Endothelial cell of umbilical vein (primary cell): ENCODE measurements at regions not wholly inside any gene's neighbourhood (a gene's known extent, or its start where the extent isn't known, plus 50 kb on each side); places are given as distances from the start of the nearest gene placed in this dataset.

Experiments used
- BruUV-seq: library from RNA; stranded (reverse); fragments of 400-500 nt; replicated peaks from 2 replicates; lab custom pipeline; 2021; lab: Mats Ljungman, UMichigan
- CTCF ChIA-PET: fragments of 300-600, 350-600 bp; sonication (Branson Sonifier 250); formaldehyde crosslinking; loops from one replicate; lab custom pipeline; 2021; ENCODE audit warnings: antibody characterized with exemption, inconsistent platforms; lab: Charles Lee
- POLR2A ChIA-PET: fragments of 300-600, 350-600 bp; sonication (Branson Sonifier 250); formaldehyde crosslinking; loops from one replicate; lab custom pipeline; 2021; ENCODE audit warnings: antibody characterized with exemption, inconsistent platforms; lab: Charles Lee
- DNase-seq: peaks from one replicate; pipeline ENCODE4 v3.0.0-alpha.2; 2011; ENCODE audit warnings: low read depth, low spot score
- FAIRE-seq: peaks from 2 replicates; lab custom pipeline; 2011; peaks lifted over from hg19 to GRCh38; lab: Jason Lieb, UNC
- H2AFZ ChIP-seq: 2 replicates; pipeline ENCODE4 v1.6.0; 2012; ENCODE audit warnings: low read depth, low read length, control low read depth, inconsistent platforms
- H3K27ac ChIP-seq: 2 replicates; pipeline ENCODE4 v1.5.1; 2011; ENCODE audit warnings: low read depth, mild to moderate bottlenecking, control low read depth, low read length, moderate library complexity; ENCODE audit not compliant: insufficient read depth
- H3K27me3 ChIP-seq, 2 experiments: 2 replicates each; pipeline versions ENCODE4 v1.6.0 to v1.6.1; 2011; ENCODE audit warnings: low read length in 2 of 2, mixed read lengths in 1 of 2; ENCODE audit not compliant: control insufficient read depth in 2 of 2, insufficient read depth in 2 of 2
- H3K36me3 ChIP-seq, 2 experiments: 2 replicates in 1 of 2; 3 replicates in 1 of 2; pipeline ENCODE4 v1.5.1; 2011; ENCODE audit warnings: low read length in 2 of 2, mild to moderate bottlenecking in 1 of 2, moderate library complexity in 1 of 2; ENCODE audit not compliant: control insufficient read depth in 2 of 2, insufficient read depth in 2 of 2; ENCODE audit errors: extremely low read depth in 1 of 2
- H3K4me1 ChIP-seq: 3 replicates; pipeline ENCODE4 v1.5.1; 2011; ENCODE audit warnings: mild to moderate bottlenecking, low read length; ENCODE audit not compliant: control insufficient read depth, insufficient read depth; ENCODE audit errors: extremely low read depth
- H3K4me2 ChIP-seq: 2 replicates; pipeline ENCODE4 v1.6.1; 2011; ENCODE audit warnings: low read length, control low read depth, mixed read lengths; ENCODE audit not compliant: insufficient read depth
- H3K4me3 ChIP-seq, 3 experiments: fragments of 200-600 bp in 1 of 3; sonication (generic), shearing (Covaris generic) in 1 of 3; replicated peaks in 1 of 3; 2 replicates each; pipeline ENCODE4 v1.5.1; 2011 to 2016; ENCODE audit warnings: control low read depth in 3 of 3, low read length in 3 of 3, mild to moderate bottlenecking in 2 of 3, inconsistent platforms in 1 of 3, low read depth in 1 of 3, moderate library complexity in 1 of 3; ENCODE audit not compliant: insufficient read depth in 1 of 3
- H3K79me2 ChIP-seq: 2 replicates; pipeline ENCODE4 v1.6.0; 2012; ENCODE audit warnings: low read length, inconsistent platforms; ENCODE audit not compliant: control insufficient read depth, insufficient read depth
- H3K9ac ChIP-seq: replicated peaks from 2 replicates; pipeline ENCODE3; 2011; ENCODE audit warnings: low read length, control low read depth; ENCODE audit not compliant: insufficient read depth; ENCODE audit errors: extremely low read depth
- H3K9me1 ChIP-seq: replicated peaks from 3 replicates; pipeline ENCODE4 v1.6.0; 2011; ENCODE audit warnings: mild to moderate bottlenecking, low read length; ENCODE audit not compliant: control insufficient read depth, insufficient read depth; ENCODE audit errors: extremely low read depth
- H3K9me3 ChIP-seq: replicated peaks from 2 replicates; pipeline ENCODE4 v1.5.1; 2012; ENCODE audit warnings: low read length, inconsistent platforms; ENCODE audit not compliant: control insufficient read depth, insufficient read depth
- H4K20me1 ChIP-seq: replicated peaks from 2 replicates; pipeline ENCODE3; 2011; ENCODE audit warnings: mild to moderate bottlenecking, low read length; ENCODE audit not compliant: control insufficient read depth, insufficient read depth; ENCODE audit errors: extremely low read depth
- EZH2 ChIP-seq: IDR thresholded peaks from 2 replicates; pipeline ENCODE4 v1.6.1; 2012; ENCODE audit warnings: borderline replicate concordance, low read depth, mild to moderate bottlenecking, moderate library complexity, low read length, inconsistent platforms; ENCODE audit not compliant: severe bottlenecking
- FOS ChIP-seq: IDR thresholded peaks from 2 replicates; pipeline ENCODE4 v1.6.1; 2011; ENCODE audit warnings: mild to moderate bottlenecking, low read length, moderate library complexity, borderline replicate concordance; ENCODE audit not compliant: insufficient read depth
- GATA2 ChIP-seq: IDR thresholded peaks from 2 replicates; pipeline ENCODE4 v1.7.0; 2011; ENCODE audit warnings: low read depth, mild to moderate bottlenecking, moderate library complexity, mixed read lengths, low read length; ENCODE audit not compliant: insufficient read length, insufficient read depth
- JUN ChIP-seq: IDR thresholded peaks from 2 replicates; pipeline ENCODE4 v1.6.1; 2011; ENCODE audit warnings: borderline replicate concordance, low read depth; ENCODE audit not compliant: insufficient read length, insufficient read depth
- MYC ChIP-seq: IDR thresholded peaks from one replicate; pipeline ENCODE4 v1.6.1; 2011; ENCODE audit warnings: mild to moderate bottlenecking, low read depth, low read length
- POLR2A ChIP-seq: IDR thresholded peaks from 2 replicates; pipeline ENCODE4 v1.6.1; 2012; ENCODE audit warnings: low read depth, mild to moderate bottlenecking, control low read depth, low read length
- POLR2AphosphoS5 ChIP-seq: IDR thresholded peaks from 2 replicates; pipeline ENCODE4 v1.6.1; 2012; ENCODE audit warnings: low read depth, mild to moderate bottlenecking, control low read depth, low read length, moderate library complexity; ENCODE audit not compliant: insufficient read depth
- dilution Hi-C: fragments of 300-500 bp; cut with MboI; formaldehyde crosslinking; loops from one replicate; pipeline ENCODE4 v1.15.0; 2019; ENCODE audit warnings: low sequenced_read_pairs; ENCODE audit not compliant: extremely low pct_ligation_motif_present
- intact Hi-C: fragments of 100-400 bp; cut with micrococcal nuclease; formaldehyde crosslinking; loops from one replicate; pipeline ENCODE4 v1.10.0; 2022
- TF ChIP-seq, protein P1 (sequence below), 2 donors: IDR thresholded peaks; 1 replicate in 1 of 2; 2 replicates in 1 of 2; pipeline ENCODE4 v1.5.1; 2011; ENCODE audit warnings: low read length in 2 of 2, mild to moderate bottlenecking in 2 of 2, moderate library complexity in 2 of 2, control low read depth in 1 of 2, inconsistent platforms in 1 of 2, low read depth in 1 of 2; ENCODE audit not compliant: insufficient read depth in 1 of 2; ENCODE audit errors: extremely low read depth in 1 of 2
- TF ChIP-seq, protein P2 (sequence below): IDR thresholded peaks from 2 replicates; pipeline ENCODE4 v1.6.1; 2011; ENCODE audit not compliant: insufficient read depth, insufficient read length

DNA sequence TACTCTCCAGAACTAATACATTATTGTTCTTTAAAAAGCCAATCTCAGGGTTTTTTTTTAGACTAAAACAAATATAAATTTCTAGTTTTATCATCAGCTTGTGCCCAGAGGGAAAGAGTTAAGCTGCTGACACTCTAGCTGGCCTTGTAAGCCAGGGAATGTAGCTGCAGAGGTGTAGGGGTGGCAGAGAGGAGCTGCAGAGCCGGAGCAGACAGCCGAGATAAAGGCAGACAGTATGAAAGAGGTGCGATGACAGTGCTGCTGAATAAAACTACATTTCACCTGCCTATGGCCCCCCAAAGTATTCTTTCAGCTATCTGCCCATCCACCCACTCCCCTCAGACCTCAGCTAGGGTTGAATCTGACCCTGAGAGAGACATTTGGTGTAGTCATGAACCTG lies 653.7 kb upstream of the ZWINT start:
- ChIA-PET CTCF (no interaction called here), POLR2A (no interaction called here)
- FAIRE-seq (no peak), DNase-seq (no peak)
- H3K9ac ChIP-seq: no peak overlapping the region
- H3K9me1 ChIP-seq: no peaks in the 10 kb centered on the region
- H3K9me3 ChIP-seq: peaks cover 8% of the 10 kb centered on the region
- H2AFZ ChIP-seq: no peak overlapping the region
- no peaks in the 10 kb centered on the region for H3K4me1 ChIP-seq
- no peaks in the 10 kb centered on the region for H3K36me3 ChIP-seq
- intact Hi-C loops (no loop called here), dilution Hi-C loops (no loop called here)
- no peak overlapping the region for H3K27ac ChIP-seq
- H3K4me2 ChIP-seq: no peak overlapping the region
- no TSS peak for BruUV-seq
- H4K20me1 ChIP-seq: no peaks in the 10 kb centered on the region
- no peaks in the 10 kb centered on the region for H3K79me2 ChIP-seq
- H3K27me3 ChIP-seq: no peaks in the 10 kb centered on the region
- TF ChIP-seq MYC (no peak), GATA2 (no peak), POLR2A (no peak), POLR2AphosphoS5 (no peak), FOS (no peak), JUN (no peak), EZH2 (no peak)
- TF ChIP-seq, protein P1, sequence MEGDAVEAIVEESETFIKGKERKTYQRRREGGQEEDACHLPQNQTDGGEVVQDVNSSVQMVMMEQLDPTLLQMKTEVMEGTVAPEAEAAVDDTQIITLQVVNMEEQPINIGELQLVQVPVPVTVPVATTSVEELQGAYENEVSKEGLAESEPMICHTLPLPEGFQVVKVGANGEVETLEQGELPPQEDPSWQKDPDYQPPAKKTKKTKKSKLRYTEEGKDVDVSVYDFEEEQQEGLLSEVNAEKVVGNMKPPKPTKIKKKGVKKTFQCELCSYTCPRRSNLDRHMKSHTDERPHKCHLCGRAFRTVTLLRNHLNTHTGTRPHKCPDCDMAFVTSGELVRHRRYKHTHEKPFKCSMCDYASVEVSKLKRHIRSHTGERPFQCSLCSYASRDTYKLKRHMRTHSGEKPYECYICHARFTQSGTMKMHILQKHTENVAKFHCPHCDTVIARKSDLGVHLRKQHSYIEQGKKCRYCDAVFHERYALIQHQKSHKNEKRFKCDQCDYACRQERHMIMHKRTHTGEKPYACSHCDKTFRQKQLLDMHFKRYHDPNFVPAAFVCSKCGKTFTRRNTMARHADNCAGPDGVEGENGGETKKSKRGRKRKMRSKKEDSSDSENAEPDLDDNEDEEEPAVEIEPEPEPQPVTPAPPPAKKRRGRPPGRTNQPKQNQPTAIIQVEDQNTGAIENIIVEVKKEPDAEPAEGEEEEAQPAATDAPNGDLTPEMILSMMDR (IDR thresholded peaks at IDR 0.05; ENCODE audit: extremely low read depth in 1 of 2, insufficient read depth in 1 of 2, low read depth in 1 of 2, low read length in 2 of 2): no peak
- TF ChIP-seq, protein P2, sequence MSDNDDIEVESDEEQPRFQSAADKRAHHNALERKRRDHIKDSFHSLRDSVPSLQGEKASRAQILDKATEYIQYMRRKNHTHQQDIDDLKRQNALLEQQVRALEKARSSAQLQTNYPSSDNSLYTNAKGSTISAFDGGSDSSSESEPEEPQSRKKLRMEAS: no peak
- H3K4me3 ChIP-seq: no peak overlapping the region
